ENCODE measurements at regions not wholly inside any gene's neighbourhood (a gene's known extent, or its start where the extent isn't known, plus 50 kb on each side); places are given as distances from the start of the nearest gene placed in this dataset.
A peak's percentile ranks its signal among the peaks of the same experiment; 100 is the strongest.
"Not testable (repeated sequence)": the region's sequence is repeated elsewhere in the genome, so short reads cannot be mapped to it uniquely, and the experiment has no call there.

- Histone ChIP-seq H3K4me3 (no peak overlapping the region), H3K9me3 (no peaks in the 10 kb centered on the region), H3K36me3 (no peaks in the 10 kb centered on the region), H3K4me1 (peaks cover 0 to 23% (median 5%) of the 10 kb centered on the region in 12 donors), H3K27ac (peak overlapping the region in 1 of 12 donors; percentile 18), H3K27me3 (no peaks in the 10 kb centered on the region)
- intact Hi-C loops (cut with DNase I), result no loop called here
- TF ChIP-seq POLR2A (IDR thresholded peaks at IDR 0.05) (no peak), CTCF (IDR thresholded peaks at IDR 0.05) (no peak)
- DNase-seq (no peak), ATAC-seq (peak in 1 of 4 donors; percentile 64)
- WGBS, 4 donors, result 38 to 63% (median 50%) methylated on average over 7 of the region's 7 CpGs
These were observed 317.2 kb upstream of the FZD8 start for GRCh38 chr10:35959252-35959651.

DNA sequence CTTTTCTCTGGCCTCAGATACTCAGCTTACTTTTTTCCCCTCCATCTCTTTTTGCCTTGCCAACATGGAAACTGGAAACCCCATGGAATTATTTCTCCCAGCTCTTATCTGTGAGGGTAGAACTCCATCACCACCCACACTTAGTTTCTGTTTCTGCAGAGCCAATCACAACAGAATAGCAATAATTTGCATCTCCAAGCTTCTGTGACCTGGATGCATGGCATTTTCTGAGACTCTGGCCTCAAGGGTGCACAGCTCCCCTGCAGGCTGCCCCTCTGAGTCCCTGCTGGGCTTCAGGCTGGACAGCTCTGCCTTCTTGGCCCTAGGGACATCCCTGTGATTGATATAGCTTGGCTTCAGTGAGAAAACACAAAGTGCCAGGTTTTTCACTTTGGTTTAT, 316.5 kb upstream of the FZD8 start:
- H3K36me3 ChIP-seq; H3K27ac ChIP-seq; H3K4me3 ChIP-seq; H3K27me3 ChIP-seq; intact Hi-C loops (cut with DNase I); H3K9me3 ChIP-seq; DNase-seq: not testable (repeated sequence)
- ATAC-seq, result peak in 1 of 4 donors; percentile 18
- peaks cover 0 to 23% (median 5%) of the 10 kb centered on the region in 12 donors for H3K4me1 ChIP-seq

DNA sequence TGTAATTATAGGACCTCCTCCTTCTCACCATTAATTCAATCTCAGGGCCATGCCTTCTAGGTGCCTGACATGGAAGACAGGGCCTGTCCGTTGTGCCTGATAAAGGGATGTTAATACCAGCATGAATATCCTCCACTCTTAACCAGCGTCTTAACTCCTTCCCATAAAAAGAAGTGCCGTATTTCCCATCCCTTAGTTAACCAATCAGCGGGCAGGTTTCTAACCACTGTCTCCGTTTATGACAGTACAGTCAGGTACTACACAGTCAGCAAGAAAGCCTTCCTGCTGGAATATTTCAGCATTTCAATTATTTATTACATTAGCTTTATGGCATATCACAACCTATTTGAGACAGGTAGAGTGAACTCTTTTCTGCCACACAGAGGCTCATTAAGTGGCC, 308.6 kb upstream of the FZD8 start:
- no peaks in the 10 kb centered on the region for H3K27me3 ChIP-seq
- H3K36me3 ChIP-seq, result no peaks in the 10 kb centered on the region
- H3K4me1 ChIP-seq, result no peaks in the 10 kb centered on the region
- no peak for DNase-seq
- TF ChIP-seq POLR2A (IDR thresholded peaks at IDR 0.05), result no peak
- no peaks in the 10 kb centered on the region for H3K9me3 ChIP-seq
- ATAC-seq, result no peak
- intact Hi-C loops (cut with DNase I), result no loop called here
- WGBS, 4 donors, result 96 to 97% (median 97%) methylated on average over 5 of the region's 5 CpGs
- no peak overlapping the region for H3K27ac ChIP-seq
- no peak overlapping the region for H3K4me3 ChIP-seq

GRCh38 chr10:35950226-35950625, 308.1 kb upstream of the FZD8 start:
- WGBS, 4 donors, result 84 to 88% (median 86%) methylated on average over 8 of the region's 8 CpGs
- TF ChIP-seq CTCF (IDR thresholded peaks at IDR 0.05) (no peak), POLR2A (IDR thresholded peaks at IDR 0.05) (no peak)
- Histone ChIP-seq H3K36me3 (no peaks in the 10 kb centered on the region), H3K27me3 (no peaks in the 10 kb centered on the region), H3K4me1 (no peaks in the 10 kb centered on the region), H3K4me3 (no peak overlapping the region), H3K27ac (no peak overlapping the region), H3K9me3 (no peaks in the 10 kb centered on the region)
- ATAC-seq, result no peak
- DNase-seq, result no peak
- intact Hi-C loops (cut with DNase I), result no loop called here

- Histone ChIP-seq H3K36me3 (no peaks in the 10 kb centered on the region), H3K27ac (no peak overlapping the region), H3K4me1 (no peaks in the 10 kb centered on the region), H3K9me3 (no peaks in the 10 kb centered on the region), H3K4me3 (no peak overlapping the region), H3K27me3 (no peaks in the 10 kb centered on the region)
- ATAC-seq (no peak), DNase-seq (no peak)
- 89 to 96% (median 94%) methylated on average over 5 of the region's 5 CpGs for WGBS, 4 donors
- intact Hi-C loops (cut with DNase I), result loop anchor here in 1 of 10 donors (10.0 kb wide), 1 partner anchor 225 kb away; no protein-coding TSS in a partner anchor
- TF ChIP-seq POLR2A (IDR thresholded peaks at IDR 0.05) (no peak), CTCF (IDR thresholded peaks at IDR 0.05) (no peak)
These were observed 307.7 kb upstream of the FZD8 start for GRCh38 chr10:35949811-35950211.
